ENCODE measurements at regions not wholly inside any gene's neighbourhood (a gene's known extent, or its start where the extent isn't known, plus 50 kb on each side); places are given as distances from the start of the nearest gene placed in this dataset.
"Not testable (repeated sequence)": the region's sequence is repeated elsewhere in the genome, so short reads cannot be mapped to it uniquely, and the experiment has no call there.

DNA sequence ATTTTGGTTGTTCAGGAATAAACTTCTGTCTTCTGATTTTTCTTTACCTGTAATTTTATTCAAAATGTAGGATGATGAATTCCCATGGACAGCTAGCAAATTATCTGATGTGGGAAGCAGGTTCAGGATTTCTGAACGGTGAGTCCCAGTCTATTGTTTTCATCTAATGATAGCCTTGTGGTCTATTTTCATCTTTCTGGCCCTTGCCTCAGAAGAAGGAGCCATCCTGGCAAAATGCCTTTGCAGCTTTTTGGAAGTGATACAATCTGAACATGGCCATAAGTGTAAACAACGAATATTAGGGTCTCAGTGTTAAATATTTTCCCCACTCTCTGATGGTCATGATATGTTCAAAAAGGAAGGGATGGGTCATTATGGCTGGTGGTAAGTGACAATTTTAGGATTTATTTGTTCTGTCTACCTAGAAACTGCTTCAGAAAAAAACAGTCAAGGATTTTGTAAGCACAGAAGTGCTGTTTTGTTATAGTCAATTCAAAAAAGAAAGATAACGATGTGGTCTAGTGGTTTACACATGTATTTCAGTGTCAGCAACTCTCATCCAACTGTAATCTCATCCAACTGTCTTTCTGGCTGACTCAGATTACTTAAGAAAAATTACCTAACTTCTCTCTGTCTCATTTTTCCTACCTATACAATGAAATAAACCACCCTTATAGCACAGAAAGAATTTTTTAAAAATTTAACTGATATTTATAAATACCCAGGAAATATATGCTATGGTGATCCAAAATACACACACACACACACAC is 272.6 kb upstream of the ERBB4 start:
- Mint-ChIP-seq H3K36me3 (ENCODE audit: unreplicated experiment) (no peaks in the 10 kb centered on the region), H3K4me1 (ENCODE audit: unreplicated experiment) (no peaks in the 10 kb centered on the region), H3K27me3 (ENCODE audit: unreplicated experiment) (no peaks in the 10 kb centered on the region), H3K27ac (ENCODE audit: unreplicated experiment) (no peak overlapping the region), H3K9me3 (ENCODE audit: unreplicated experiment) (no peaks in the 10 kb centered on the region), H3K4me3 (ENCODE audit: unreplicated experiment) (no peak overlapping the region)
- TF ChIP-seq, protein P1, sequence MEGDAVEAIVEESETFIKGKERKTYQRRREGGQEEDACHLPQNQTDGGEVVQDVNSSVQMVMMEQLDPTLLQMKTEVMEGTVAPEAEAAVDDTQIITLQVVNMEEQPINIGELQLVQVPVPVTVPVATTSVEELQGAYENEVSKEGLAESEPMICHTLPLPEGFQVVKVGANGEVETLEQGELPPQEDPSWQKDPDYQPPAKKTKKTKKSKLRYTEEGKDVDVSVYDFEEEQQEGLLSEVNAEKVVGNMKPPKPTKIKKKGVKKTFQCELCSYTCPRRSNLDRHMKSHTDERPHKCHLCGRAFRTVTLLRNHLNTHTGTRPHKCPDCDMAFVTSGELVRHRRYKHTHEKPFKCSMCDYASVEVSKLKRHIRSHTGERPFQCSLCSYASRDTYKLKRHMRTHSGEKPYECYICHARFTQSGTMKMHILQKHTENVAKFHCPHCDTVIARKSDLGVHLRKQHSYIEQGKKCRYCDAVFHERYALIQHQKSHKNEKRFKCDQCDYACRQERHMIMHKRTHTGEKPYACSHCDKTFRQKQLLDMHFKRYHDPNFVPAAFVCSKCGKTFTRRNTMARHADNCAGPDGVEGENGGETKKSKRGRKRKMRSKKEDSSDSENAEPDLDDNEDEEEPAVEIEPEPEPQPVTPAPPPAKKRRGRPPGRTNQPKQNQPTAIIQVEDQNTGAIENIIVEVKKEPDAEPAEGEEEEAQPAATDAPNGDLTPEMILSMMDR (IDR thresholded peaks at IDR 0.05) = no peak
- no peak for DNase-seq (ENCODE audit: extremely low spot score, unreplicated experiment)

DNA sequence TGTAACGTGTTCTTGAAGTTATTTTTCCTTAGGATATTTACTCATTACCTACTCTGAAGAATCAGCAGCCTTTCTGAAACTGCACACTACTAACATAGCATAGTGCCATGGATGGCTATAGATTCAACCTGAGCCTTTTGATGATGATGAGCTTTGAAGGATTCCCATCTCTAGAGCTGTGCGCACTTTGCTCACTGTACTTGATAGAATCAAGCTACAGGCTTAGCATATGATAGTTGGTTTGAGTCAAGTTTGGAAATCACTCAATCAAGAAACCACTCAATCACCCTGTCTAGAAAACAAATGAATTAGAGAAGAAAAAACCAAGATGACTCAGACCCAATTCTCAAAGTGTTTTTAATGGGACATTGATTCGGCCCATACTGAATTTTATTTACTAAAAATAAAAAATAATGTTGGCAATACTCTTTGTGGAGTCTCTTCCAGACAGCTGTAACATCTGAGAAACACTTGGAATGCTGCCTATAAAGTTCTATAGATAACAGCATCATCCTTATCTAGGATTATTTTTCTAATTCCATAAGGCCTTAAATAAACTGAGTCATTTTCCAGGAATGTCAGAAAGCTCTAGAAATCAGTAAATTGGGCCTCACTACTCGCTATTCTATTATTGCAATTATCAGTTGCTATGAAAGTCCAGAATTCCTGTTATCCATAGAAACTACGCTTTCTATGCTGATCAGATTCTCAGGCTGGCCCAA is 259.0 kb upstream of the ERBB4 start:
- no peak for DNase-seq (ENCODE audit: extremely low spot score, unreplicated experiment)
- Mint-ChIP-seq H3K4me3 (ENCODE audit: unreplicated experiment) (no peak overlapping the region), H3K27me3 (ENCODE audit: unreplicated experiment) (no peaks in the 10 kb centered on the region)

DNA sequence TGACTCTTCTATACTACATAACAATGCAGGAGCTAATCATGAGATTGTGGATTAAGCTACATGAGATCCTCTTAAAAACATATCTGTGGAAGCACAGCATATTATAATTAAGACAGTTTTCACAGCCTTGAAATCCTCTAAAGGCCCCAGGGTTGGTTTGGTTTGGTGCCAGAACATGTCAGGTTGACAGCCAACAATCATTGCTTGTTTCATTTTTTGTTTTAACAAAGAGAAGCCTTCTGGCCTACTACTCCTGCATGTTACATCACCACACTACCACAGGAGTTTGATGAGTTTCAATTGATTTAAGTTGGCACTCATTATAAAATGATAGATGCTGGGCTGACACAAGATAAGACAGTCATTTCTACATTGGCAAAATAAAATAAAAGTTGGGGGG is 255.9 kb upstream of the ERBB4 start:
- H3K4me3 Mint-ChIP-seq (ENCODE audit: unreplicated experiment) = no peak overlapping the region
- TF ChIP-seq, protein P1 (IDR thresholded peaks at IDR 0.05) = no peak
- peaks cover 6% of the 10 kb centered on the region for H3K4me1 Mint-ChIP-seq (ENCODE audit: unreplicated experiment)
- no peaks in the 10 kb centered on the region for H3K27me3 Mint-ChIP-seq (ENCODE audit: unreplicated experiment)
- DNase-seq (ENCODE audit: extremely low spot score, unreplicated experiment) = no peak
- no peaks in the 10 kb centered on the region for H3K9me3 Mint-ChIP-seq (ENCODE audit: unreplicated experiment)
- no peaks in the 10 kb centered on the region for H3K36me3 Mint-ChIP-seq (ENCODE audit: unreplicated experiment)
- H3K27ac Mint-ChIP-seq (ENCODE audit: unreplicated experiment) = no peak overlapping the region

More for the DNA sequence above, 259.0 kb upstream of the ERBB4 start:
- TF ChIP-seq, protein P1 (IDR thresholded peaks at IDR 0.05) = no peak
- H3K4me1 Mint-ChIP-seq (ENCODE audit: unreplicated experiment) = peaks cover 6% of the 10 kb centered on the region
- no peaks in the 10 kb centered on the region for H3K9me3 Mint-ChIP-seq (ENCODE audit: unreplicated experiment)
- no peaks in the 10 kb centered on the region for H3K36me3 Mint-ChIP-seq (ENCODE audit: unreplicated experiment)
- no peak overlapping the region for H3K27ac Mint-ChIP-seq (ENCODE audit: unreplicated experiment)

DNA sequence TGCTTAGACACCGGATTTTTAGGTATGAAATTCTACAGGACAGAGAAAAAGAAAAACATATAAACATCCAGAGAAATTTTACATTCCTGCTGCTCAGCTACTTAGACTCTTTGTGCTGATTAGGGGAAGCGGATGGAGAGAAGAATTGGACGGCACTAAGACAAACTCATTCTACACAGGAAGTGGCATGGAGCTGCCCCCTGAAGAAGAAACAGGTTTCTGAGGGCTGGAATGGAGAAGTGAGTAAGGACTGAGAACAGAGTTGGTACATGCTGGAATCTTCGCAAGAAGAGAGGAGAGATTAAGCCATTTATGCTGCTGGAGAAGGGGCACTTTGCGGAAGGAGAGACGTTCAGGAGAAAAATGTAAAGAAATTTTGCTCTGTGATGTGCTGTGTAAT is 253.0 kb upstream of the ERBB4 start:
- peaks cover under 1% of the 10 kb centered on the region for H3K9me3 Mint-ChIP-seq (ENCODE audit: unreplicated experiment)
- peaks cover 2% of the 10 kb centered on the region for H3K4me1 Mint-ChIP-seq (ENCODE audit: unreplicated experiment)
- no peak for DNase-seq (ENCODE audit: extremely low spot score, unreplicated experiment)
- TF ChIP-seq, protein P1 (IDR thresholded peaks at IDR 0.05) = no peak
- H3K4me3 Mint-ChIP-seq (ENCODE audit: unreplicated experiment) = no peak overlapping the region
- H3K36me3 Mint-ChIP-seq (ENCODE audit: unreplicated experiment) = peaks cover 2% of the 10 kb centered on the region
- H3K27ac Mint-ChIP-seq (ENCODE audit: unreplicated experiment) = no peak overlapping the region
- no peaks in the 10 kb centered on the region for H3K27me3 Mint-ChIP-seq (ENCODE audit: unreplicated experiment)

DNA sequence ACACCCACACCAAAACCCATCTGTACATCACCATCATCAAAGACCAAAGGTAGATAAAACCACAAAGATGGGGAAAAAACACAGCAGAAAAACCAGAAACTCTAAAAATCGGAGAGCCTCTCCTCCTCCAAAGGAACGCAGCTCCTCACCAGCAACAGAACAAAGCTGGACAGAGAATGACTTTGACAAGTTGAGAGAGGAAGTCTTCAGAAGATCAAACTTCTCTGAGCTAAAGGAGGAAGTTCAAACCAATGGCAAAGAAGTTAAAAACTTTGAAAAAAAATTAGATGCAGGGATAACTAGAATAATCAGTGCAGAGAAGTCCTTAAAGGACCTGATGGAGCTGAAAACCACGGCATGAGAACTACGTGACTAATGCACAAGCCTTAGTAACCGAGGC is 247.5 kb upstream of the ERBB4 start:
- H3K4me3 Mint-ChIP-seq (ENCODE audit: unreplicated experiment); H3K27me3 Mint-ChIP-seq (ENCODE audit: unreplicated experiment); H3K4me1 Mint-ChIP-seq (ENCODE audit: unreplicated experiment); DNase-seq (ENCODE audit: extremely low spot score, unreplicated experiment); H3K27ac Mint-ChIP-seq (ENCODE audit: unreplicated experiment): not testable (repeated sequence)
- Mint-ChIP-seq H3K36me3 (ENCODE audit: unreplicated experiment) (peaks cover 13% of the 10 kb centered on the region), H3K9me3 (ENCODE audit: unreplicated experiment) (peaks cover 21% of the 10 kb centered on the region)
